ENCODE measurements at regions not wholly inside any gene's neighbourhood (a gene's known extent, or its start where the extent isn't known, plus 50 kb on each side); places are given as distances from the start of the nearest gene placed in this dataset.

DNA sequence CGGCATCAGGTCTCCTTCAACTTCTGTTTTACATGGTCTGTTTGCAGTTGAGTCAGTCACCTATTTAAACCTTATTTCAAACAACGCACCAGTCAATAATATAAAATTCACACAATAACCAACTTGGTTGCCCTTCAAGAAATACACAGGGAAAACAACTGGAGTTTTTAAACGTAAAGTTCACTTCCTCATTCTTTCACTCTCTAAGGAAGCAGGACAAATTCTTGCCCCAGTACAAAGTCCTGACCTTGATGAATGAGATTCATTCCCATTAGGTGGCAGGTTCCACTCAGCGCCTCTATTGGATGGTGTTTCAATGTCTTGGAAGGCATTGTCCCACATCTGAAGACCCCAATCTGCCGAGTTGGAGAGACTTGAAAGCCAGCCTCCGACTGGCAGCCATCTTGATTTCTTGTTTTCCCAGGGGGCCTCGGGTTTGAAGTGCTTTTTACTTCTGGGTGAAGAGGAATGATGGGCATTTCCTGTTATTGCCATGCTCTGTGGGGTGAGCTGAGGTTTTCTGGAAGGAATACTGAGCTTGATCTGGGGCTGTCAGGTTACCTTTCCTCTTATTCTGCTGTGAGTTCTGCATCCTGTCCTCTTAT is 105.0 kb downstream of the ACER2 start:
- TF ChIP-seq, protein P1, sequence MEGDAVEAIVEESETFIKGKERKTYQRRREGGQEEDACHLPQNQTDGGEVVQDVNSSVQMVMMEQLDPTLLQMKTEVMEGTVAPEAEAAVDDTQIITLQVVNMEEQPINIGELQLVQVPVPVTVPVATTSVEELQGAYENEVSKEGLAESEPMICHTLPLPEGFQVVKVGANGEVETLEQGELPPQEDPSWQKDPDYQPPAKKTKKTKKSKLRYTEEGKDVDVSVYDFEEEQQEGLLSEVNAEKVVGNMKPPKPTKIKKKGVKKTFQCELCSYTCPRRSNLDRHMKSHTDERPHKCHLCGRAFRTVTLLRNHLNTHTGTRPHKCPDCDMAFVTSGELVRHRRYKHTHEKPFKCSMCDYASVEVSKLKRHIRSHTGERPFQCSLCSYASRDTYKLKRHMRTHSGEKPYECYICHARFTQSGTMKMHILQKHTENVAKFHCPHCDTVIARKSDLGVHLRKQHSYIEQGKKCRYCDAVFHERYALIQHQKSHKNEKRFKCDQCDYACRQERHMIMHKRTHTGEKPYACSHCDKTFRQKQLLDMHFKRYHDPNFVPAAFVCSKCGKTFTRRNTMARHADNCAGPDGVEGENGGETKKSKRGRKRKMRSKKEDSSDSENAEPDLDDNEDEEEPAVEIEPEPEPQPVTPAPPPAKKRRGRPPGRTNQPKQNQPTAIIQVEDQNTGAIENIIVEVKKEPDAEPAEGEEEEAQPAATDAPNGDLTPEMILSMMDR (conservative IDR thresholded peaks at IDR 0.05) = no peak
- no peak for TF ChIP-seq EZH2 (IDR thresholded peaks at IDR 0.05; ENCODE audit: low read depth)

Measured in PC-9 (cell line).